Glutamatergic neuron (in vitro differentiated cells): ENCODE measurements at regions not wholly inside any gene's neighbourhood (a gene's known extent, or its start where the extent isn't known, plus 50 kb on each side); places are given as distances from the start of the nearest gene placed in this dataset.

ENCODE experiments used
- DNase-seq: peaks from one replicate; pipeline ENCODE4 v3.0.0; 2022
- H3K27ac Mint-ChIP-seq: one replicate; pipeline ENCODE4 v1.8.0; 2020; ENCODE audit warnings: mild to moderate bottlenecking, mixed read lengths, inconsistent platforms; ENCODE audit not compliant: unreplicated experiment
- H3K27me3 Mint-ChIP-seq: one replicate; pipeline ENCODE4 v1.8.0; 2020; ENCODE audit warnings: mild to moderate bottlenecking, moderate library complexity, mixed read lengths, inconsistent platforms; ENCODE audit not compliant: unreplicated experiment
- H3K36me3 Mint-ChIP-seq: one replicate; pipeline ENCODE4 v1.8.0; 2020; ENCODE audit warnings: mild to moderate bottlenecking, mixed read lengths, inconsistent platforms; ENCODE audit not compliant: unreplicated experiment
- H3K4me1 Mint-ChIP-seq: one replicate; pipeline ENCODE4 v1.8.0; 2020; ENCODE audit warnings: mild to moderate bottlenecking, low read depth, mixed read lengths, inconsistent platforms; ENCODE audit not compliant: unreplicated experiment
- H3K4me3 Mint-ChIP-seq: one replicate; pipeline ENCODE4 v1.8.0; 2020; ENCODE audit warnings: mild to moderate bottlenecking, mixed read lengths, inconsistent platforms; ENCODE audit not compliant: unreplicated experiment
- H3K9me3 Mint-ChIP-seq: one replicate; pipeline ENCODE4 v1.8.0; 2020; ENCODE audit warnings: mild to moderate bottlenecking, moderate library complexity, mixed read lengths, inconsistent platforms; ENCODE audit not compliant: unreplicated experiment
- CTCF ChIP-seq: fragments of 200-600 bp; sonication (generic); IDR thresholded peaks from one replicate; pipeline ENCODE4 v1.5.0; 2021; ENCODE audit not compliant: partially characterized antibody, unreplicated experiment

GRCh38 chr2:193980599-193980998, 1676.4 kb upstream of the SLC39A10 start:
- peak overlapping the region; percentile 65 for H3K27ac Mint-ChIP-seq
- TF ChIP-seq CTCF, result no peak
- DNase-seq, result no peak
- peaks cover 6% of the 10 kb centered on the region for H3K27me3 Mint-ChIP-seq
- H3K4me3 Mint-ChIP-seq, result no peak overlapping the region
- H3K36me3 Mint-ChIP-seq, result peaks cover 15% of the 10 kb centered on the region
- peaks cover 10% of the 10 kb centered on the region for H3K4me1 Mint-ChIP-seq
- peaks cover 9% of the 10 kb centered on the region for H3K9me3 Mint-ChIP-seq

- Mint-ChIP-seq H3K36me3 (peaks cover 20% of the 10 kb centered on the region), H3K9me3 (peaks cover 8% of the 10 kb centered on the region), H3K4me1 (peaks cover 17% of the 10 kb centered on the region), H3K27me3 (peaks cover 4% of the 10 kb centered on the region), H3K27ac (peak overlapping the region; percentile 95), H3K4me3 (peak overlapping the region; percentile 84)
- peak; percentile 15 for DNase-seq
- TF ChIP-seq CTCF, result no peak
Observed at GRCh38 chr2:193973781-193974180, 1683.2 kb upstream of the SLC39A10 start.

GRCh38 chr2:193966590-193966989, 1690.4 kb upstream of the SLC39A10 start:
- no peak for TF ChIP-seq CTCF
- DNase-seq, result no peak
- Mint-ChIP-seq H3K27me3 (no peaks in the 10 kb centered on the region), H3K4me1 (peaks cover 21% of the 10 kb centered on the region), H3K9me3 (no peaks in the 10 kb centered on the region), H3K36me3 (peaks cover 6% of the 10 kb centered on the region), H3K27ac (peak overlapping the region; percentile 93), H3K4me3 (no peak overlapping the region)

GRCh38 chr2:193965263-193965662, 1691.8 kb upstream of the SLC39A10 start:
- peaks cover 6% of the 10 kb centered on the region for H3K36me3 Mint-ChIP-seq
- no peaks in the 10 kb centered on the region for H3K9me3 Mint-ChIP-seq
- H3K27me3 Mint-ChIP-seq, result no peaks in the 10 kb centered on the region
- DNase-seq, result no peak
- peaks cover 21% of the 10 kb centered on the region for H3K4me1 Mint-ChIP-seq
- H3K4me3 Mint-ChIP-seq, result no peak overlapping the region
- H3K27ac Mint-ChIP-seq, result peak overlapping the region; percentile 93
- no peak for TF ChIP-seq CTCF

GRCh38 chr2:193963472-193964119, 1693.4 kb upstream of the SLC39A10 start:
- no peaks in the 10 kb centered on the region for H3K27me3 Mint-ChIP-seq
- H3K4me3 Mint-ChIP-seq, result no peak overlapping the region
- TF ChIP-seq CTCF, result peak; percentile 63
- H3K36me3 Mint-ChIP-seq, result no peaks in the 10 kb centered on the region
- no peak overlapping the region for H3K27ac Mint-ChIP-seq
- no peaks in the 10 kb centered on the region for H3K9me3 Mint-ChIP-seq
- DNase-seq, result peak; percentile 28
- H3K4me1 Mint-ChIP-seq, result peaks cover 20% of the 10 kb centered on the region
